Natural killer cell treated with Interleukin-12 subunit alpha and Interleukin-12 subunit beta and Interleukin-15 and Interleukin-18, amount 100 ng/mL, for 72 hours (primary cell): ENCODE measurements at regions not wholly inside any gene's neighbourhood (a gene's known extent, or its start where the extent isn't known, plus 50 kb on each side); places are given as distances from the start of the nearest gene placed in this dataset.

Source experiments
- ATAC-seq, 2 donors: fragments of 150-1000 bp; cut with Tn5 transposase in 1 of 2; sonication (Bioruptor Pico), chemical (Tn5 transposase) in 1 of 2; 2 replicates each; pipeline ENCODE4 v1.10.0; 2021
- DNase-seq: peaks from one replicate; pipeline ENCODE4 v3.0.0; 2022; ENCODE audit warnings: low spot score
- H3K27ac Mint-ChIP-seq, 2 donors: 1 replicate in 1 of 2; 2 replicates in 1 of 2; pipeline ENCODE4 v1.8.0; 2022; ENCODE audit warnings: mixed read lengths in 2 of 2, mild to moderate bottlenecking in 1 of 2, moderate library complexity in 1 of 2
- H3K27me3 Mint-ChIP-seq, 2 donors: 1 replicate in 1 of 2; 2 replicates in 1 of 2; pipeline ENCODE4 v1.8.0; 2022; ENCODE audit warnings: mixed read lengths in 2 of 2
- H3K36me3 Mint-ChIP-seq: one replicate; pipeline ENCODE4 v1.8.0; 2022; ENCODE audit warnings: mixed read lengths
- H3K4me1 Mint-ChIP-seq, 2 donors: 1 replicate in 1 of 2; 2 replicates in 1 of 2; pipeline ENCODE4 v1.8.0; 2022; ENCODE audit warnings: low read depth in 2 of 2, mixed read lengths in 2 of 2, mild to moderate bottlenecking in 1 of 2
- H3K4me3 Mint-ChIP-seq: one replicate; pipeline ENCODE4 v1.8.0; 2022; ENCODE audit warnings: mixed read lengths
- H3K9me3 Mint-ChIP-seq: 2 replicates; pipeline ENCODE4 v1.8.0; 2022; ENCODE audit warnings: mixed read lengths

DNA sequence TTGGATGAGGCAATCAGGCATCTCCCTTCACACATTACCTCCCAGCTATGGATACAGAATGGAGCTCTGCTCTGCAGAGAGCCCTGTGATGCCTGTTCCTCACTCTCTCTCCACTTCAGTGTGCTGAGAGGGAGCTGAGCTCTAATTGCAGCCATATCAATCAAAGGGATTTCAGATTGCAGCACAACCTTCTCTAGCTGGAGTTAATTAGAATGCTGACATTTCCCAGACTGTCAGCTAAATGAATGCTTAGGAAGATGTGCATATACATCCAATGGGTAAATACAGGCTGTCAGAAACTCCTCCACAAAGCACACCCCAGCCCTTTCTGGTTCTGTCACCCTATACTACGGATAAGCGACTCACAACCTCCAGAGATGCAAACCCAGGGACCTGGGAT, 402.6 kb downstream of the EIPR1 start:
- Mint-ChIP-seq H3K27ac (no peak overlapping the region), H3K4me1 (no peaks in the 10 kb centered on the region), H3K9me3 (peaks cover 12% of the 10 kb centered on the region), H3K36me3 (no peaks in the 10 kb centered on the region), H3K27me3 (peaks cover 10 to 33% of the 10 kb centered on the region in 2 donors), H3K4me3 (no peak overlapping the region)
- ATAC-seq (no peak), DNase-seq (no peak)

GRCh38 chr2:2960441-2961133, 417.0 kb downstream of the EIPR1 start:
- no peaks in the 10 kb centered on the region for H3K4me1 Mint-ChIP-seq
- H3K9me3 Mint-ChIP-seq = peaks cover 4% of the 10 kb centered on the region
- no peak overlapping the region for H3K27ac Mint-ChIP-seq
- DNase-seq (no peak), ATAC-seq (no peak)
- H3K4me3 Mint-ChIP-seq = no peak overlapping the region
- H3K27me3 Mint-ChIP-seq = no peaks in the 10 kb centered on the region
- H3K36me3 Mint-ChIP-seq = no peaks in the 10 kb centered on the region

DNA sequence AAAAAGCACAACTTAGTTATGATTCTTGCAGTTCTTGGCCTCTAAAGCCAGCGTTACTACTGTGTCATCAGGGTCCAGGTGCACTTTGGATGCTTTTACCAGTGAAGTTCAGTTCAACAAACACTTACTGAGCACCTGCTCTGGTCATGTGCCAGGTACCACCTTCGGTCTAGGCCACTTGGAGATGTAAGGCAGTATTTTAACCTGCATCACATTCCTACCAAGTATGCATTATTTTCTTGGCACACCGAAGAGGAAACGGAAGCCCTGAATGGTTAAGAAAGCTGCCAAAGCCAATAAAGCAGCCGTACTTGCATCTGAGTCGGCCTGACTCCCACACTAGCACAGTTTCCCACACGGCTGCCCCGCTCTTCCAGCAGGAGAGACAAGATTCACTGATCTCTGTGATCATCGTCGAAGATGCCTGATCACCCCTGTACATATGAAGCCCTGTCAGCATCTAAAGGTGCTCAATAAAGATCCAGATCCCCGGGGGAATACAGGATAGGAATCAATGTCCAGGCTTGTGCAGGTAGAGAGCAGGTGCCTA, 427.1 kb downstream of the EIPR1 start:
- DNase-seq (no peak), ATAC-seq (no peak)
- peaks cover 2% of the 10 kb centered on the region for H3K9me3 Mint-ChIP-seq
- no peaks in the 10 kb centered on the region for H3K4me1 Mint-ChIP-seq
- peaks cover 6% of the 10 kb centered on the region for H3K36me3 Mint-ChIP-seq
- H3K27ac Mint-ChIP-seq = no peak overlapping the region
- no peak overlapping the region for H3K4me3 Mint-ChIP-seq
- H3K27me3 Mint-ChIP-seq = peaks cover 0 to 17% of the 10 kb centered on the region in 2 donors

DNA sequence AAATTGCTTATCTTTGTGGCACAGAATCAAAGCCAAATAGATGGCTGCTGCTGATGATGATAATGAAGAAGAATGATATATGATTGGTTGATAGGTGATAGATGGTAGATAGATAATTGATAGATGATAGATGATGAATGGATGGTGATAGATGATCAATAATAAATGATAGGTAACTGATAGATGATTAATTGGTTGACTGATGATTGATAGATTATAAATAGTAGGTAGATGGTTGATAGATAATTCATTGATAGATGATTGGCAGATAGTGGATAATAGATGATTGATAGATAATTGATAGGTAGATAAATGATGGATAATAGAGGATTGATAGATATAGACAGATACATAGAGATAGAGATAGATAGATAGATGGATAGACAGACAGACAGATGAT, 430.2 kb downstream of the EIPR1 start:
- ATAC-seq (no peak), DNase-seq (no peak)
- Mint-ChIP-seq H3K9me3 (peaks cover 4% of the 10 kb centered on the region), H3K27me3 (no peaks in the 10 kb centered on the region), H3K27ac (no peak overlapping the region), H3K4me3 (no peak overlapping the region), H3K36me3 (peaks cover 6% of the 10 kb centered on the region), H3K4me1 (no peaks in the 10 kb centered on the region)

DNA sequence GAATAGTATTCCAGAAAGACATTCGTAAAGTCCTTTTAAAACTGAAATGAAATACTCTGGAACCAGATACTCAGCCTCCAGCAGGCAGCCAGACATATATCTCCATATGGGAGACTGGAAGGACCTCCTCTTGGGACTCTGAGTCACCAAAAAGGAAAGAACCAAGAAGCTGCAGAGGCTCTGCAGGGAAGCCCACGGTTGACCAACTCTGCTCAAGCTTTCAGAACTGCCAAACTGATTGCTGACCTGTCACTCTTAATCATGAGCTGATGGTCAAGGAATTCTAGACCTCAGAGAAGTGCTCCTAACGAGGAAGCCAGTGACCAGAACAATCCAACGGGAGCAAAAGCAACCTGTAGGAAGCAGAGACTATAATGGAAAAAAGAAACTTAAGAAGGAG, 434.7 kb downstream of the EIPR1 start:
- no peak overlapping the region for H3K27ac Mint-ChIP-seq
- no peaks in the 10 kb centered on the region for H3K27me3 Mint-ChIP-seq
- peaks cover 6% of the 10 kb centered on the region for H3K36me3 Mint-ChIP-seq
- H3K9me3 Mint-ChIP-seq = peaks cover 4% of the 10 kb centered on the region
- no peak overlapping the region for H3K4me3 Mint-ChIP-seq
- ATAC-seq (no peak), DNase-seq (no peak)
- H3K4me1 Mint-ChIP-seq = no peaks in the 10 kb centered on the region

GRCh38 chr2:2942225-2942624, 435.4 kb downstream of the EIPR1 start:
- no peaks in the 10 kb centered on the region for H3K27me3 Mint-ChIP-seq
- H3K9me3 Mint-ChIP-seq = peaks cover 6% of the 10 kb centered on the region
- ATAC-seq (no peak), DNase-seq (no peak)
- no peak overlapping the region for H3K4me3 Mint-ChIP-seq
- peaks cover 6% of the 10 kb centered on the region for H3K36me3 Mint-ChIP-seq
- H3K4me1 Mint-ChIP-seq = no peaks in the 10 kb centered on the region
- H3K27ac Mint-ChIP-seq = no peak overlapping the region

DNA sequence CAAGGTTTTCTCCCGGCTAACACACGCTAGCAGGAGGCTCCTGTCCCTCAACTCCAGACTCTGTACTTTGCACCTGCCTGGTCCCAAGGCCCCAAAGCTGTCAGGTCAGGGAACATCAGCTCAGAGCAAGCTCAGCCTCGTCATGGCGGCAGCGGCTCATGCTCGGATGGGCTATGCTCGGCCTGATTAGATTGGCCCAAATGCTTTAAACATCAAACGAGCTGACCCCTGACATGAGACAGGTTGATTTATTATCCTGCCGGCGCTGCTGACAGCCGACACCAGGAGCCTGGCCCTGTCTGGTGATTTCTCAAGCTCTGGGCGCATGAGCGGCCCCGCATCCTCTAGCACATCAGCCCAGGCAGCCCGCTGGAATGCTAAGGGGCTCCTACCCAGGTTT, 436.4 kb downstream of the EIPR1 start:
- ATAC-seq (no peak), DNase-seq (no peak)
- H3K36me3 Mint-ChIP-seq = peaks cover 10% of the 10 kb centered on the region
- no peaks in the 10 kb centered on the region for H3K4me1 Mint-ChIP-seq
- peaks cover 15% of the 10 kb centered on the region for H3K9me3 Mint-ChIP-seq
- no peak overlapping the region for H3K27ac Mint-ChIP-seq
- no peaks in the 10 kb centered on the region for H3K27me3 Mint-ChIP-seq
- no peak overlapping the region for H3K4me3 Mint-ChIP-seq

DNA sequence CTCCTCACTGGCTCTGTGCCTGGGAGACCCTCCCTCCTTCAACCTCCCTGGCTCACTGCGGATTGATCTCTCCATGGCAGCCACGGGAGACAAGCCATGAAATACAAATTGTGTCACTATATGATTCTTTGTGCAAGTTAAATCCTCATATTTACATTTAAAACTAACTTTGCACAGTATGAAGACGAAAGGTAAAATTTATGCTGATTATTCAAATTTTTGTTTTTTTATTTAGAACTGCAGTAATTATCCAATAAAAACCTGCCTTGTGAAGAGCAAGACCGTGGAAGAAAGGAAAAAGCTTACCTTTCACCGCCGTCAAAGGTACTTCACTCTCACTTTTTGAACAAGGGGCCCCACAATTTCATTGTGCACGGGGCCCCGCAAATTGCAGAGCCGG, 436.9 kb downstream of the EIPR1 start:
- no peak overlapping the region for H3K4me3 Mint-ChIP-seq
- peaks cover 15% of the 10 kb centered on the region for H3K9me3 Mint-ChIP-seq
- no peak for DNase-seq
- peaks cover 10% of the 10 kb centered on the region for H3K36me3 Mint-ChIP-seq
- no peaks in the 10 kb centered on the region for H3K27me3 Mint-ChIP-seq
- ATAC-seq = no peak
- no peak overlapping the region for H3K27ac Mint-ChIP-seq
- H3K4me1 Mint-ChIP-seq = no peaks in the 10 kb centered on the region

DNA sequence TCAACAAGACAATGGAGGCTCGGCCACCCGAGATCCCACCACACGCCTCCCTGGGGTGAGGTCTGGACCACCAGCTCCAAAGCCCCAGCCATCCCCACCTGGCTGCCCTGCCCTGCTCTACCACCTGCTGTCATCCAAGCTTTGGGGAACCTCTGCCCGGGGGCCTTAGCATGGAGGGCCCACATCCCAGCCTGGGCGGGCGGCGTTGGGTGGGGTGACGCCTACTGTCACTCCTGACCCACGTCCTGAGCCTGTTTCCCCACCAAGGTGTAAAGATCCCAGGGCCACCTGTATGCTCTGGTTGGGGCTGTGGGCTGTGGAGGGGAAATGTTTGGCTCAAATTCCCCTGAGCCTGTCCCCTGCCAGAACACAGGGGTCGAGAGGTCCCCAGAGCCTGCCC, 437.6 kb downstream of the EIPR1 start:
- ATAC-seq = peak in 1 of 2 donors; percentile 28
- H3K27me3 Mint-ChIP-seq = no peaks in the 10 kb centered on the region
- peaks cover 11% of the 10 kb centered on the region for H3K9me3 Mint-ChIP-seq

DNA sequence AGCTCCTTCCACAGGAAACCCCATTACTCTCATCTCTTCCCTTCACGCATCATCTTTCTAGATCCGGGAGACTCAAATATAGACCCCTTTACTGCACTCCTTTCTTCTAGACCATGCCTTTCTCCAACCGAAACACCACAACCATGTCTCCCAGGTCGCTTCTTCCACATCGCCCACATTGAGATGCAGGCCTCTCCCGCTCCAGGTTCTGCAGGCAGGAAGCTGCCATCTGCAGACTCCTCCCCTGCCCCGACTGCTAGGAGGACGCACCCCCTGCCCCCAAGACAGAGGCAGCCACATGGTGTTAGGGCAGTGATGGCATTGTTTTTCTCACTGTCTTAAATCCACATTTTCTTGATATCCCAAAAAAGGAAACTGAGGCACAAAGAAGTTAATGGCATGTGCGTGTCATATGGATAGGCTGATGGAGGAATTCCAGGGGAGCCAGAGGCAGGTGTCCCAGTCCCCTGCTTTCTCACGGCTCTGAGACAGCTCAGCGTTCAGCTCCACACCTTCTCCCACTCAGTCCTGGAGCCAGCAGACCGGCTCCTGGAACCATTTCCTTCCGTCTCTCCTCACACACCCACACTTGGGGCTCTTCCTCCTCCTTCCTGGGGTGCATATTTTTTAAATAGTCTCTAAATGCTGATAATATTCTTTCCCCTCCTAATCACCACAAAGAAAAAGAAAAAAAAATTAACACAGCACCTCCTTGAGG, 438.4 kb downstream of the EIPR1 start:
- ATAC-seq (no peak), DNase-seq (no peak)
- peaks cover 10% of the 10 kb centered on the region for H3K9me3 Mint-ChIP-seq
- H3K4me3 Mint-ChIP-seq = no peak overlapping the region
- no peaks in the 10 kb centered on the region for H3K27me3 Mint-ChIP-seq
- no peaks in the 10 kb centered on the region for H3K4me1 Mint-ChIP-seq
- H3K36me3 Mint-ChIP-seq = peaks cover 4% of the 10 kb centered on the region
- no peak overlapping the region for H3K27ac Mint-ChIP-seq

More for the DNA sequence above, 437.6 kb downstream of the EIPR1 start:
- peaks cover 5% of the 10 kb centered on the region for H3K36me3 Mint-ChIP-seq
- no peak for DNase-seq
- H3K4me1 Mint-ChIP-seq = no peaks in the 10 kb centered on the region
- H3K27ac Mint-ChIP-seq = no peak overlapping the region
- H3K4me3 Mint-ChIP-seq = no peak overlapping the region

DNA sequence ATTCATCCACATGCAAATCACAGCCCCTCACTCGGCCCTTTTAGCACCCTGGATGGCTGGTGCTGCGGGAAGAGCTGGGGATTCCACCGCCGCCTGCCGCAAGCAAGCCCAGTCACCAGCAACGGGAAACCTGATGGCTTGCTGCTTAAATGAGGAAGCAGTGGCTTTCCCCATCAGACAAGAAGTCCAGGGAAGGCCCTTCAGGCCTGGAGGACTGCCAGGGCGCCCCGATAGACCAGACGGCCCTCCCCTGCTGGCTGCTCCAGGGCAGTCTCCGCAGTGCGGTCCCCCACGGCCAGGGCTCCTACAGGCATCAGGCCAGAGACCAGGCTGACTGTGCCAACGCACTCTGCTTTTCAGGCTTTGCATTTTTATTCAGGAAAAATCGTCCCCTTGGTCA, 439.1 kb downstream of the EIPR1 start:
- Mint-ChIP-seq H3K27ac (no peak overlapping the region), H3K36me3 (peaks cover 4% of the 10 kb centered on the region), H3K27me3 (no peaks in the 10 kb centered on the region), H3K4me3 (no peak overlapping the region), H3K4me1 (no peaks in the 10 kb centered on the region), H3K9me3 (peaks cover 10% of the 10 kb centered on the region)
- no peak for DNase-seq
- ATAC-seq = no peak

DNA sequence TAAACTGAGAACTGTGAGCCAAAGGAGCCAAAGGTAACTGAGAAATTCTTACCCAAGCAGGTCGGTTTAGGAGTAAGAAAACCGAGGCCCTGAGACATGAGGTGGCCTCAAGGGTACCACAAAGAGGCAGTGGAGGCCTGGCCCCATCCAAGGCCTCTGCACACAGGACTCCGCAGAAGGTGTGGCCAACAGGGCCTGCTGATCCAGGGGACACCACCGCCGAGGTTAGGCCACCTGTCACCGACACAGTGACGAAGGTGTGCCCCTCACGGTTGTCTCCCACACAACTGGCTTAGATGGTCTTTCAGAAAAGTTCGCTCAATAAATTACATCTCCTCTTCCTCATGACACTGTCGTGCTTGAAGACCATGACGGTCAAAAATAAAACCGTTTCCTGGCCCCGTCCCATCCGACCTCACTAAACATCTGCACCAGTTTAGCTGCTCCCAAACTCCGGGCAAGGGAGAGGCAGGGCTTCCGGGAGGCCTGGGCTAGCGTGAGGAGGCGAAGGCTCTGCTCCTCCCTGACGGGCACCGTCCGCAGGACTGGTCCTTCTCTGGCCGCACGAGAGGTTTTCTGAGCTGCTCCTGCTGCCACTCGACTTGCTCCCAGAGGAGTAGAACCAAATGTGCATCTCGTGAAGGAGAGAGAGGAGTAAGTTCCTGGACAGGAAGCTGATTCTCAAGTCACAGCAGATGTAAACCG, 442.0 kb downstream of the EIPR1 start:
- H3K9me3 Mint-ChIP-seq = peaks cover 10% of the 10 kb centered on the region
- H3K36me3 Mint-ChIP-seq = peaks cover 4% of the 10 kb centered on the region

DNA sequence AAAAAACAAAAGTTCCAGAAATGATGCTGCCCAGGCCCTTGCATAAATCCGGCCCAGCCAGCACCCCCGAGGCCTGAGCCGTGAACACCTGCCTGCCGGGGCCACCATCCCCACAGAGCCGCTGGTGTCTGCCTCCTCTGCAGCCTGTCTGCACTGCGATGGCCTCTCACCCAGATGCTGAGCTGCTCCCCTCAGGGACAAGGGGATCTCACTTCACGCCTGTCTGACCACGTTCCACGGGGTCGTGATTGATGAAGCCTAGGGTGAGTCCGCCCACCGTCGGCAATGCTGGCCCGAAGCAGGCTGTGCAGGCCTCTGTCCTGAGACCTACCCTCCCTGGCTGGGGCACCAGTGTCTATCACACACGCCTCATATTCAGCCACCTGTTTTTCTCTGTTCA, 444.2 kb downstream of the EIPR1 start:
- H3K27ac Mint-ChIP-seq = no peak overlapping the region
- no peak overlapping the region for H3K4me3 Mint-ChIP-seq
- peaks cover 16% of the 10 kb centered on the region for H3K9me3 Mint-ChIP-seq
- peaks cover 7 to 18% of the 10 kb centered on the region in 2 donors for H3K27me3 Mint-ChIP-seq
- H3K4me1 Mint-ChIP-seq = no peaks in the 10 kb centered on the region
- ATAC-seq = peak in 1 of 2 donors; percentile 12
- DNase-seq = no peak
- peaks cover 4% of the 10 kb centered on the region for H3K36me3 Mint-ChIP-seq

More for the DNA sequence above, 442.0 kb downstream of the EIPR1 start:
- Mint-ChIP-seq H3K4me1 (no peaks in the 10 kb centered on the region), H3K4me3 (no peak overlapping the region), H3K27ac (no peak overlapping the region), H3K27me3 (no peaks in the 10 kb centered on the region)
- ATAC-seq = no peak
- DNase-seq = no peak
